HG03045 (cell line): ENCODE measurements at regions not wholly inside any gene's neighbourhood (a gene's known extent, or its start where the extent isn't known, plus 50 kb on each side); places are given as distances from the start of the nearest gene placed in this dataset.
"Not testable (repeated sequence)": the region's sequence is repeated elsewhere in the genome, so short reads cannot be mapped to it uniquely, and the experiment has no call there.

Experiments
- ATAC-seq: cut with Tn5 transposase; IDR thresholded peaks from one replicate; pipeline ENCODE4 v1.9.1; 2021; ENCODE audit warnings: mild to moderate bottlenecking, moderate library complexity; ENCODE audit not compliant: unreplicated experiment

DNA sequence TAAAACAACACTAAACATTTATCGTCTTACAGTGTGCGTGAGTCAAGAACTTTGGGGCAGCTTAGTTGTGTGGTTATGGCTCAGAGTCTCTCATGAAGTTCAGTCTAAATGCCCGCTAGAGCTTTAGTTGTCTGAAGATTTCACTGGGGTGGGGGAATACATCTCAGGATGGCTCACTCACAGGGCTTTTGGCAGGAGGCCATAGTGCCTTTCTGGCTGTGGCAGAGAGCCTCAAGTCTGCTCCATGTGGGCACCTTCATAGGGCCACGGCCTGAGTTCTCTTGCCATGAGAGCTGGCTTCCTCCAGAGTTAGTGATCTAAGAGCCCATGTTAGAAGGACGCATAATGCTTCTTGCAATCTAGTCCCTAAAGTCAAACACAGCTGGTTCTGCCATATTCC, 258.8 kb upstream of the NUDT12 start:
- ATAC-seq: no peak

DNA sequence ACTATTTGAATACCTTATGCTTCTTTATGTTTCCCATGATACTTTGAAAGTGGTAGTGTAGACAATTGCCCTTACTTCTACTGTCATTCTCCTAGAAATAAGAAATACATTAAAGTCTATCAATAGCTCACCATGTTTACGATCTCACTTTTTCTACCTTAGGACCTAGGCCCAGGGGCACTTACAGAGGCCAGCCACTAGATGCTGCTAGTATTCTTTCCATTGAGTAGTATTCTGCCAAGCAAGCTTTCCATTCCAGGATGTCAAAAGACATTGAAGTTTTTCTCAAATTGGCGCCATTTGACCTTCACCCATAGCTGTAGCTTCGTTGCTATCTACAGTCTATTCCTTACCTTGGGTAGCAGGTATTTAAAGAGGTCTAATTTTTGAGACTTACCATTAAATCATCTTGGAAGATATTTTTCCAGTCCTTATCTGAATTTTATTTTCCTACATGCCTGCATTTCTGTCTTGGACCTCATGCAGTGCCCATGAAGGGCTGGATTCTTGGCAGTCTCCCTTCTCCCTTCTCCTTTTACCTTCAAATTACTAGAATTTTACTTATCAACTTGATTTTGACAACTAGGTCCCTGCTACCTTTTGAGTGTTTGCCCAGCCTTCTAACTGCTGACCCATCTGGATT, 246.0 kb upstream of the NUDT12 start:
- ATAC-seq: peak; percentile 81

DNA sequence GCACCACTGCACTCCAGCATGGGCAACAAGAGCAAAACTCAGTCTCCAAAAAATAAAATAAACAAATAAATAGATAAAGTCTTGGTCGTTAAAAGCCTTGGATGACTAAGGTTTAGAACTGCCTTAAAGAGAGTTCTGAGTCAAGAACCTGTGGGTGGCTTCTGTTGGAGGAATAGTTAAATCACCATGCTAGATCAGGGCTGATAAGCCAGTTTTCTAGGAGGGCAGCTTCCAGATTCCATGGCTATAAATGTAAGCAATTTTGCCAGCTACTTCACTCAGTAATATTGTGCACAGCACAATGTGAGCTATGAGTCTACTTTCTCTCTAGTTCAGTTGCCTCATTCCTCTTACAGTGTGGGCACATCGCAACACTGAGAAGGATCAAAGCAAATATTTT, 242.1 kb upstream of the NUDT12 start:
- no peak for ATAC-seq

DNA sequence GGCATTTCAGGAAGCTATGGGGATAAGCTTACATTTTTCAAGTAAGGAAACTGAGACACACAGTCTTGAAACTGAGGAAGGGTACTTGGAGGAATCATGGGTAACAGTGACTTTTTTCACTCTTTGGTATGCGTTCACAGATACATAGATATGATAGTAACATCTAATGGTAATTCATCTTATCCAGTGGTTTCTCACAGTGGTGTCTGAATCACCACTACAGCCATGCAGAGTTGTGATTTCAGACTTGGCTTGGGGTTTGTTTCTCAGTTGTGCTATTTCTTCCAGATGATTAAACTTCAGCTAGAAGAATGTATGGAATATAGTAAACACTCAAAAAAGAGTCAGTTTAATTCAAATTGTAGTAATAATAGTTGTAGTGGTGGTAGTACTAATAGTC, 239.1 kb upstream of the NUDT12 start:
- ATAC-seq: no peak

DNA sequence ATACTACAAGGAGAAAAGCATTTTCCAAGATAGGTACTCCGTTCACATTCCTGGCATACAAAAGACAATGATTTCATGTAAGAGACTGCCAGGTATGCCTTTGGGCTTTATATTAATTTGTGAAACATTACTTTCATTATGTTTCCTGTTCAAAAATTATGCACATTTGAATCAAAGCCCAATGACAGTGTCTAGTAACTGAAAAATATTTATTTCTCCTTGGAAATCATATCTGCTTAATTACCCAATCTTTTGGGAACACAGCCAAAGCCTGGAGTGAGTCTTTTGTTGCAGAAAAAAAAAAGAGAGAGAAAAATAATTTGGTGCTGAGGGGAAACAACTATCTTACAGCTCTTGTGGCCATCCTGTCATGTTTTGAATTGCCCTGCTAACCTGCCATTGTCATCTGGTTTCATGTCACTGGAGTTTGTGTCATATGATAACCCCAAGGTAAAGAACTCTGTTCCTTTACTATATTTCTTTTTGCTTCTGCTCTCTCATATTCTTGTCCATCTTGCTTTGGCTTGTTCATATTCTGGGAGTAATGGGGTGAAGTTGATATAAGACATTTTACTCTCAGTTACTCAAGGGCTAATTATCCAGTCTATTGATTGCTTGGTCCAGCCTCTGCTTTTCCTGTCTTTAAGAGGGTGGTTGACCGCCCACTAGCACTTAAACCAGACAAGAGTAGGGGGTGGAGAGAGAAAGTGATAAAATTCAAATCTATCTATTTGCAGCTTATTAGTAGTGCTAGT, 238.3 kb upstream of the NUDT12 start:
- ATAC-seq: no peak

DNA sequence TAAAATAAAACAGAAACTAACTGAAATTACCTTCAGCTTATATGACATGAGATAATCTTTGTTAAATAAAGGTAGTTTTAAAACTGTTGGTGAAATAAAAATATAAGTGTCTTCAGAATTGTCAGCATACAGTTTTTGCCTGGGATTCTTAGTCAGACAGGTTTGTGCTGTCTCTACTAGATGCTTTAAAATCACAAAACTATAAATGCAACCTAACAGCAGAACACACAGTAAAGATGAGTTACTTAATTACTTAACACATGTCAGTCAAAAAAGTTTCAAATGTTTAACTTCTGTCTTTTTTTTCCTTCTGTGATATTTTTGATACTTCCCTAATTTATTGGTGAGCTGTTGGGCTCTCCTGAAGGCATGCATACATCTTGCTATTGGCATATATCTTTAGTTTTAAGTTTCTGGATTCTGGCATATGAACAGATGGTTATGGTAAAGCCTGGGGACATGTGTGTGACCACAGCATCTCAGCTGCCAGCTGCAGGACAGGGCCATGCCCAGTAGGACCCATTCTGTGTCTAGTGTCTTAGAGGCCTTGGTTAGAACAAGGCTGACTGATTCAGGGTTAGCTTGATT, 231.1 kb upstream of the NUDT12 start:
- ATAC-seq: no peak

DNA sequence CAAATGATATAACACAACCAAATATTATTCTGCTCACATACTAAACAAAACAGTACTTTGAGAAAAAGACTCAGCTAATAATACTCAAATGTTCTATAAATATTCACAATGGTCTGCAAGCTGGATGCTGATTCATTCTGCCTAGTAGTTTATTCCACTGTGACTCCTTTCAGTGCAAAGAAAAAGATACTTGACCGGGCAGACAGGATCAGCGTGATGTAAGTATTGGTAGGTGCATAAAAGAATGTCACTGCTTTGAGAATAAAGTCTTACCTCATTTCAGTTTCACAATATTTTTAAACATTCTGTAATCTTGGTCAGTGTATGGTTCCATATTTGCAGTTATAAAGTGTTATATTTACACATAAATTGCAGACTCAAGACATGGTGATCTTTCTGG, 223.0 kb upstream of the NUDT12 start:
- no peak for ATAC-seq

DNA sequence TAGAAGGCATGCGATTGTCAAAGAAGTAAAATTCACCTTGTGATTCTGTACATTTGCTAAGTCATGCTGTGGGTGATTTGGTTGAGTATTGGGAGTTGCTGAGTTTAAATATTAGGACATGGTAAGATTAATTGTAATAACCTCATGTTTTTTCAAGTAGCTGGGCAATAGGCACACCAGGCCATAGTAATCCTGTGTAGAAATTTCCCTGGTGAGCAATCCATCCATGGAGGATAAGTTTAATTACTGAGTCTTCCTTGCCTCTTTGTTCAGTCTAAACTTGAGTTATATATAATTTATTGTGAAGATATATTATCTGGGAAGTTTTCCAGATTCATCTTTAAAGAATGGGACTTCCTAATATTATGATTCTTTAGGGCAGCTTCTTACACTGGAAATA, 221.1 kb upstream of the NUDT12 start:
- ATAC-seq: no peak

DNA sequence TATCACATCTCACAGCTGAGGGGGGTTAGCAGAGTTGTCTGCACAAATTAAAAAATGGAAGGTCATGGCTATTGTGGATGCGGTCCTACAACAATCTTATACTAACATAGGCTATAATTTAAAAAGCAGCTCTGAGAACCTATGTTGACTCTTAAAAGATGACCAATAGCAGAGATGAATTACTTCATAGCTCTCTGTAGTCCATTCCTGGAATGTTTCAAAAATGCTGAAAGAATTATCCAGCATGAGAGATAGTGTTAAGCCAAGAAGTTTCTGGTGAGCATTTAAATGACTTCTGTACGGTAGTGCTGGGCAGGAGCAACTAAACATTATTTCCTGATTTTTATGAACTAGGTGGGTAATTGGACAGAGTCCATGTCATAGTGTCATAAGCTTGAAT, 218.2 kb upstream of the NUDT12 start:
- ATAC-seq: no peak

DNA sequence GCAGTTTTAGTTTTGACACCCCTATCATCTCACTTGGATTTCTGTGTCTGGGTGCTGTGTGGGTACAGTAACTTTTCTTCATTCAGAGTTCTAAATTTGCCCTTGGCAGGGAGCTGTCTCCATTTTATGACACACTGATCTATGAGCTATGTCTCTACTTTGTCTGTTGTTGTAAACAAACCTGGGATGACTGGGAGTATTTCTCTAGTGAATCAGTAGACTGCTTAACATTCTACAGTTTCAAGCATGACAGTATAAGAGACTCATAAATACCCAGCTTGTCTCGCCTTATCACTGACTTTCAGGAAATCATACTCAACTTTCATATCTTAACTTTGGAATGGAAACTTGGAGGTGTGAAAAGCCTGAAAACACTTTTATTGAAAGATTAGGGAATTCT, 212.1 kb upstream of the NUDT12 start:
- ATAC-seq: no peak

DNA sequence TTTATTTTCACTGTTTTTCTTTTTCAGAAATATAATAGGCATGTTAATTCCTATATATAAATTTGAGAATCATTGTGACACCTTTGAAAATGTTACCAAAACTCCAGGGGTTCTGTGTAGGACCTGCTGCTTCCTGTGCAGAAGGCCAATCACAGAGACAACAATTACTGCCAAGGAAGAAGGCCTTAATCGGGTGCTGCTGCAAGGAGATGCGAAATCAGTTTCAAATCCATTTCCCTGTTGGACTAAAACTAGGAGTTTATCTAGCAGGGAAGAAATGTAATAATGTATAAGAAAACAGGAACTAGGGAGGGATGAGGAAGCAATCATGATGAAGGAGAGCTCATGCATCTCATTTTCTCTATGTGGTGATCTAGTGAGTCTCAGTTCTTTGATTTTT, 209.7 kb upstream of the NUDT12 start:
- no peak for ATAC-seq

DNA sequence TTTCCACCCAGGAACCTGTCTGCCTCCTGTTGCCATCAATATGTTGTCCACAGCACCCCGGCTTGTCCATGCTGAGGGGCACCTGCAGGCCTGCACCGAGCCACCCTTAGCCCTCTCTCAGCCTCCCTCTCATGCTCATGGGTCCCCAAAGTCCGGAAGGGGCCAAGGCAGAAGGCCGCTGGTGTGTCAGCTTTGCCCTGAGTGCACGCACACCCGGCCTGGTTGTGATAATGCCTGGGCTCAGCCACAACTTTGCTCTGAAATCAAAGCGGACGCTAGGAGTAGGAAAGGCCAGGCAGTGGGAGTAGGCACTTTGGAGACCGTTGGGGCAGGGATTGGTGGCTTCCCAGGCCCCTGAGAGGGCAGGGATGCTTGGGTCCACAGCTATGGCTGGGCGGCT, 201.8 kb upstream of the NUDT12 start:
- no peak for ATAC-seq

DNA sequence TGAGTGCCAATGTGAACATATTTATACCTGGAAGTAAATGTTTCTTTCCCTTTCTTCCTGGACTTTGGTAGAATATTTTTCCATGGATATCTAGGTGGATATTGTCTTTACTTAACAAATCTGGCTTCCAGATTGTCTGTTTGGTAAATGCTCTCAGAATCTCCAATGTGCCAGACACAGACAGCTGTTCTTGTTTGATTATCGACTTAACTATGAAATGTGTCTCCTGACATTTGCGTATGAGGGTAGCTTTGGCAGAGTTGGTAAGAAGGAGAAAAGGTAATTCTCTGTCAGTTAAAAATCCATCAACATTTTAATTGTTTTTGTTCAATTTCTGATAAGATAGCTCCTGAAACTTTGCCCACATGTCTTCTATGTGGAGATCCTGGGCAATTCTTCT, 196.4 kb upstream of the NUDT12 start:
- no peak for ATAC-seq

DNA sequence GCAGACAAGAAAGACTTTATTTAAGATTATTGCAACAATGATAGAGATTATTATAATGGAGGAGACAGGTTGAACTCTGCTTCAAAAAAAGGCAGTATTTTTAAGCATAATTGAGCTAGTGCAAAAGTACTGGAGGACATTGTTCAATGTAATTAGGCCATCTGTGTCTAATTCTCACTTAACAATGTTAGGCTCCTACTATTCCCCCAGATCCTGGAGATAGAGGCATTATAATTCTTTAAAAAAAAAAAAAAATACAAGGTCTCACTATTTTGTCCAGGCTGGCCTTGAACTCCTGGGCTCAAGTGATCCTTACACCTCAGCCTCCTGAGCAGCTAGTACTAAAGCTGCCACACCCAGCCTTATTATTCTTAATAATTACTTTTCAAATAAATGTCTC, 193.4 kb upstream of the NUDT12 start:
- no peak for ATAC-seq

DNA sequence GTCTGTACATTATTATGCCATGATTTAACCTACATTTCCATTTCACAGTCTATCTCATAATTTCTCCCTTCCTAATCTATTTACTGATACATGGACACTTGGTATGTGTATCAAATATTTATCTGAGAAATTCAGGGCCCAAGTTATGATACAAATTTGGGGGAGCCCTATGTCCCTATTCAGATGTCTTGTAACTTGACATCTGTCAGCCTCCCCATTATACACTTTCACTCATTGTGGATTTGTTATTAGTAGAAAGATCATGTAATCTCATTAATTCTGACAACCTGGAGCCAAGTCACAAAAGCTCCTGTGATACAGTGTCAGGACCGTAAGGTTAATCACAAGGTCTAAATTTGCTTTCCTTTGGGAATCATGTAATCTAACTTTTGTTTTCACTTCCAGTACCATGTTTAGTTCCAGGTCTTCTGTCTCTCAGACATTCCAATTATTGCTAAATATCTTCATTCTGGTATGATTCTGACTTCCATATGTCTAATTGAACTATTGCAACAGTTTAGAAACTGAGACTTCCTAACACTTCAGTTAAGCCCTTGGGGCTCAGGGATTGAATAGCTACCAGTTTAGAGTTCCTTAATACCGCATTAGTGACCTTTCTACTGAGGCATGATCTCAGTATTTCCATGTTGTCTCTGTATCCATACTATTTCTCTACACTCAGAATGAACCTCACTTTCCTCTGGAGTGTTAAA, 182.9 kb upstream of the NUDT12 start:
- ATAC-seq: no peak

DNA sequence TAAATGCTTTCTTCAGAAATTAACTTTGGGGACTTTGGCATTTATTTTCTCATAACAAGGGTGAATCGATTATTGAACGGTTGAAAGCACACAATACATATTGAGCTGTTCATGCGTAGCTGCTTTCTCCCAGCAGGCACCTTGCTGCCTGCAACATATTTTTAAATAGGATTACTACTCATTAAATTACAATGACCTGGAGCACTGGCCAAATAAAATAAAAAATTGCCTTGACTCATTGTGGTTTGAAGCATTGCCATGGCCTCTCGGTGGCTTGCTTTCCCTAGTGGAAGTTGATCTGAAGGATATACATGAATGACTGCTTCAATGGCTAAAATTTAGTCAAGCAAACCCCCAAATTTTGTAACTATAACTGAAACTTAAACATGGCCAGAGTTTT, 181.6 kb upstream of the NUDT12 start:
- no peak for ATAC-seq

DNA sequence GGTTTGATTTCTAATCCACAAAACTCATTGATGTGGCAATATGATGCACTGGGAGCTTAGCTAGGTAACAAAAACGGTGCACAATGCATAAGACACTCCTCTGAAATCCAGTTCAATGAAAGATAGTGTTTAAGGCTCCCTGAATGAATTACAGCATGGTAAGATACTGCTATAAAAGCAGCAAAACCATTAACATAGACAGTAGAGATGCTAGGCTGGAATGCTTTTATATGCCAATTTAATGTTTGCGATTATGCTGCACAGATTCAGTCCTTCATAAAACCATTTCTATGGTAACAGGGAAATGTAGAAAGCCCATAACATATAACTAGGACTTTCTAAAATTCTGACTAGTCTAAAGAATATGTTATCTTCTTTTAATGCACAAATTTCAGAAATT, 180.8 kb upstream of the NUDT12 start:
- no peak for ATAC-seq

DNA sequence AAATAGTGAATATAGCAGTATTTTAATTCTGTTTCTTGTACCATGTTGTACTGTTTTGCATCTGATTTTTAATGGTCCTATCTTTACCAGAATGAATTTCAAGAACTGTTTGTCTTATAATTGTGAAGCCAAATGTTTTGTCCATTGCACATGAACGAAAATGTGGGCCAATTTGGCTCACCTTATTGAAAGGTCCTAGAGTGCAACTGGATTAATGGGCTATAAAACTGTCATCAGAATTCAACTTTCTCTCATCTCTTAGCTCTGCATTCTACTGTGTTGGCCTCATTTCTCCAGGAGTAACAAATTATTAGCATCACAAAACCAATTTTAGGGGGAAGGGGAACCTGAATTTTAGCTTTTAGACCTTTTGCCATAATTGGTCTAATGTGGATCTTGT, 179.4 kb upstream of the NUDT12 start:
- ATAC-seq: no peak

DNA sequence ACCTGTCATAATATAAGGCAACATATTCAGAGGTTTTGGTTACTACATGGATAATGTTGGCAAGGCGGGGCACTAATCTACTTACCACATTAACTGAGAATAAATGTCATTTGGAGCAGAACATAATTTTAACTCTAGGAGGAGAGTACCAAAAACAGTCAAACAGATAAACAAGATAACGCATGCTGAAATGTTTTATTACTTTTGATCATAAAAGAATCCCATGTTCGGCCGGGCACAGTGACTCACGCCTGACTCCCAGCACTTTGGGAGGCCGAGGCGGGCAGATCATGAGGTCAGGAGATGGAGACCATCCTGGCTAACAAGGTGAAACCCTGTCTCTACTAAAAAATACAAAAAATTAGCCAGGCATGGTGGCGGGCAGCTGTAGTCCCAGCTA, 173.8 kb upstream of the NUDT12 start:
- ATAC-seq: not testable (repeated sequence)

DNA sequence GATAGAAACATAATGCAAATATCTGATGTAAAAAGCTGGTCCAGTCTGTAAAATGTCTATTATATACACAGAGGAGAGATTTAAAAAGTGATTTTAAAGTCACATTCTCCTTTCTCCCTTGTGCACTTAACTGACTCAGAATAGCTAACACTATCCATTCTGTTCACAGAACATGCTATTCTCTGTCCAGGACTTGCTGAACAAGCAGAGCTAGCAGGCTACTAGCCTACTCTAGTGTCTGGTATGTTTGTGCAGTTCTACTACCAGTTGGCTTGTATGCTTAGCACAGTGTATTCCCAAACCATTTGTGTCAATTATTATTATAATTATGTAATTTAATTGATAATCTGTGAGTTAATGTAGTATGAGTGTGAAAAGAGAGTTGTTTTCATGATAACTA, 161.7 kb upstream of the NUDT12 start:
- no peak for ATAC-seq

DNA sequence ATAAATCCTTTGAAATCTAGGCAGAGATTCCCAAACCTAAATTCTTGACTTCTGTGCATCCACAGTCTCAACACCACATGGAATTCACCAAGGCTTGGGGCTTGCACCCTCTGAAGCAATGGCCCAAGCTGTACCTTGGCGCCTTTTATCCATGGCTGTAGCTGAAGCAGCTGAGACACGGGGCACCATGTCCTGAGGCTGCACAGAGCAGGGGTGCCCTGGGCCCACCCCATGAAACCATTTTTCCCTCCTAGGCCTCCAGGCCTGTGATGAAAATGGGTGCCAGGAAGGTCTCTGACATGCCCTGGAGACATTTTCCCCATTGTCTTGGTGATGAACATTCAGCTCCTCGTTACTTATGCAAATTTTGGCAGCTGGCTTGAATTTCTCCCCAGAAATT, 158.6 kb upstream of the NUDT12 start:
- no peak for ATAC-seq

DNA sequence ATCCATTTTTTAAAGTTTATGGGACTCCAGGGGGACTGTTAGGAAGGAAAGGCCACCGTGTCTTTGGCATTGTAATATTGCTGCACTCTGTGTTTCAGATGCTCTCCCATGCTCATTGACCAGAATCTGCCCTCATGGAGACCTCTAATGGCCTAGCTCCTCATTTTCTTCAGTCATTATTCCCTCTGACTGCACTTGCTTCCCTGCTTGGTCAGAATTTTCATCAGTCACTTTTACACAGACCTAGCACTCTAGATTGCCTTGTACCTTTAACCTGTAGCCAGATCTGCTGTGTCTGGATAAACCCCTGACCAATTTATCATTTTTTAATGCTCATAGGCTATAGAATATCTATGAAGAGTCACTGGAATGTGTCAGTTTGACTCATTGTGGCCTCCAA, 155.5 kb upstream of the NUDT12 start:
- no peak for ATAC-seq
